ENCODE measurements at regions not wholly inside any gene's neighbourhood (a gene's known extent, or its start where the extent isn't known, plus 50 kb on each side); places are given as distances from the start of the nearest gene placed in this dataset.
"Not testable (repeated sequence)": the region's sequence is repeated elsewhere in the genome, so short reads cannot be mapped to it uniquely, and the experiment has no call there.

GRCh38 chr3:20989653-20990052, 761.4 kb downstream of the ZNF385D start:
- TF ChIP-seq, protein P1, sequence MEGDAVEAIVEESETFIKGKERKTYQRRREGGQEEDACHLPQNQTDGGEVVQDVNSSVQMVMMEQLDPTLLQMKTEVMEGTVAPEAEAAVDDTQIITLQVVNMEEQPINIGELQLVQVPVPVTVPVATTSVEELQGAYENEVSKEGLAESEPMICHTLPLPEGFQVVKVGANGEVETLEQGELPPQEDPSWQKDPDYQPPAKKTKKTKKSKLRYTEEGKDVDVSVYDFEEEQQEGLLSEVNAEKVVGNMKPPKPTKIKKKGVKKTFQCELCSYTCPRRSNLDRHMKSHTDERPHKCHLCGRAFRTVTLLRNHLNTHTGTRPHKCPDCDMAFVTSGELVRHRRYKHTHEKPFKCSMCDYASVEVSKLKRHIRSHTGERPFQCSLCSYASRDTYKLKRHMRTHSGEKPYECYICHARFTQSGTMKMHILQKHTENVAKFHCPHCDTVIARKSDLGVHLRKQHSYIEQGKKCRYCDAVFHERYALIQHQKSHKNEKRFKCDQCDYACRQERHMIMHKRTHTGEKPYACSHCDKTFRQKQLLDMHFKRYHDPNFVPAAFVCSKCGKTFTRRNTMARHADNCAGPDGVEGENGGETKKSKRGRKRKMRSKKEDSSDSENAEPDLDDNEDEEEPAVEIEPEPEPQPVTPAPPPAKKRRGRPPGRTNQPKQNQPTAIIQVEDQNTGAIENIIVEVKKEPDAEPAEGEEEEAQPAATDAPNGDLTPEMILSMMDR (conservative IDR thresholded peaks at IDR 0.05; ENCODE audit: low read depth, low read length) = not testable (repeated sequence)
- TF ChIP-seq EZH2 (IDR thresholded peaks at IDR 0.05; ENCODE audit: borderline replicate concordance, low read depth, low read length, poor library complexity, severe bottlenecking) = not testable (repeated sequence)

All from A673 (cell line).